GM21515 (cell line): ENCODE measurements at regions not wholly inside any gene's neighbourhood (a gene's known extent, or its start where the extent isn't known, plus 50 kb on each side); places are given as distances from the start of the nearest gene placed in this dataset.
"Not testable (repeated sequence)": the region's sequence is repeated elsewhere in the genome, so short reads cannot be mapped to it uniquely, and the experiment has no call there.

Experiments
- ATAC-seq: cut with Tn5 transposase; IDR thresholded peaks from one replicate; pipeline ENCODE4 v1.9.1; 2021; ENCODE audit not compliant: unreplicated experiment

- ATAC-seq: peak; percentile 29
These were observed 110.0 kb downstream of the DYRK2 start for GRCh38 chr12:67758521-67758920.

- ATAC-seq: no peak
These were observed 111.3 kb downstream of the DYRK2 start for GRCh38 chr12:67759829-67760228.

- no peak for ATAC-seq
These were observed 112.2 kb downstream of the DYRK2 start for GRCh38 chr12:67760586-67761275.

- no peak for ATAC-seq
These were observed 113.0 kb downstream of the DYRK2 start for GRCh38 chr12:67761566-67761965.

GRCh38 chr12:67764055-67764454, 115.5 kb downstream of the DYRK2 start:
- ATAC-seq: no peak

- ATAC-seq: no peak
These were observed 116.5 kb downstream of the DYRK2 start for GRCh38 chr12:67764946-67765619.

GRCh38 chr12:67765776-67766766, 117.5 kb downstream of the DYRK2 start:
- ATAC-seq: no peak

GRCh38 chr12:67772267-67773169, 124.0 kb downstream of the DYRK2 start:
- no peak for ATAC-seq

GRCh38 chr12:67773896-67774295, 125.4 kb downstream of the DYRK2 start:
- no peak for ATAC-seq

GRCh38 chr12:67774983-67775587, 126.5 kb downstream of the DYRK2 start:
- ATAC-seq: no peak

- ATAC-seq: no peak
These were observed 132.1 kb downstream of the DYRK2 start for GRCh38 chr12:67780580-67781084.

- ATAC-seq: no peak
These were observed 134.0 kb downstream of the DYRK2 start for GRCh38 chr12:67782573-67782972.

GRCh38 chr12:67783393-67783792, 134.8 kb downstream of the DYRK2 start:
- no peak for ATAC-seq

- ATAC-seq: no peak
These were observed 136.3 kb downstream of the DYRK2 start for GRCh38 chr12:67784831-67785230.

- no peak for ATAC-seq
These were observed 137.5 kb downstream of the DYRK2 start for GRCh38 chr12:67786086-67786485.

- no peak for ATAC-seq
These were observed 139.6 kb downstream of the DYRK2 start for GRCh38 chr12:67788118-67788517.

- ATAC-seq: no peak
These were observed 140.7 kb downstream of the DYRK2 start for GRCh38 chr12:67789266-67789665.

GRCh38 chr12:67790660-67791059, 142.1 kb downstream of the DYRK2 start:
- no peak for ATAC-seq

- ATAC-seq: not testable (repeated sequence)
These were observed 142.8 kb downstream of the DYRK2 start for GRCh38 chr12:67791362-67791761.

GRCh38 chr12:67792185-67792584, 143.6 kb downstream of the DYRK2 start:
- no peak for ATAC-seq
